Breast epithelium (tissue), 4 donors: ENCODE measurements at regions not wholly inside any gene's neighbourhood (a gene's known extent, or its start where the extent isn't known, plus 50 kb on each side); places are given as distances from the start of the nearest gene placed in this dataset.

Source experiments
- DNase-seq, 2 donors: peaks; one replicate each; pipeline ENCODE4 v3.0.0-alpha.2; 2019; ENCODE audit warnings: low spot score in 2 of 2
- H3K27ac ChIP-seq, 2 donors: fragments of 200-600 bp; sonication (generic) in 1 of 2; one replicate each; pipeline ENCODE4 v1.5.1; 2016 to 2019; ENCODE audit warnings: mild to moderate bottlenecking in 1 of 2
- H3K27me3 ChIP-seq, 2 donors: fragments of 200-600 bp; sonication (generic) in 1 of 2; one replicate each; pipeline versions ENCODE4 v1.5.1 to v1.6.0; 2017 to 2019; ENCODE audit warnings: control low read depth in 1 of 2, mild to moderate bottlenecking in 1 of 2
- H3K36me3 ChIP-seq: fragments of 200-600 bp; one replicate; pipeline ENCODE4 v1.5.1; 2019
- H3K4me1 ChIP-seq, 2 donors: fragments of 200-600 bp; sonication (generic); one replicate each; pipeline ENCODE4 v1.5.1; 2016 to 2019; ENCODE audit warnings: control low read depth in 1 of 2
- H3K4me3 ChIP-seq, 3 donors: fragments of 200-600 bp; sonication (generic); 1 replicate in 2 of 3; 2 replicates in 1 of 3; pipeline ENCODE4 v1.5.1; 2016 to 2019; ENCODE audit warnings: mild to moderate bottlenecking in 3 of 3, moderate library complexity in 2 of 3
- H3K9me3 ChIP-seq, 2 donors: fragments of 200-600 bp; sonication (generic) in 1 of 2; one replicate each; pipeline ENCODE4 v1.5.1; 2016 to 2019; ENCODE audit warnings: control low read depth in 1 of 2
- POLR2A ChIP-seq: fragments of 450-650 bp; IDR thresholded peaks from one replicate; pipeline ENCODE4 v1.6.1; 2016; ENCODE audit warnings: antibody characterized with exemption, mild to moderate bottlenecking, moderate library complexity
- POLR2AphosphoS5 ChIP-seq, 3 donors: sonication (generic); formaldehyde crosslinking; IDR thresholded peaks; one replicate each; pipeline ENCODE4 v1.6.1; 2017; ENCODE audit warnings: antibody characterized with exemption in 3 of 3
- intact Hi-C: fragments of 100-400 bp; cut with DNase I; formaldehyde crosslinking; loops from one replicate; pipeline ENCODE4 v1.15.1; 2023; ENCODE audit warnings: low total_unique reads
- TF ChIP-seq, protein P1 (sequence below), 3 donors: fragments of 450-650 bp; IDR thresholded peaks; one replicate each; pipeline ENCODE4 v1.5.1; 2016 to 2017; ENCODE audit warnings: antibody characterized with exemption in 3 of 3, mild to moderate bottlenecking in 3 of 3, moderate library complexity in 3 of 3

DNA sequence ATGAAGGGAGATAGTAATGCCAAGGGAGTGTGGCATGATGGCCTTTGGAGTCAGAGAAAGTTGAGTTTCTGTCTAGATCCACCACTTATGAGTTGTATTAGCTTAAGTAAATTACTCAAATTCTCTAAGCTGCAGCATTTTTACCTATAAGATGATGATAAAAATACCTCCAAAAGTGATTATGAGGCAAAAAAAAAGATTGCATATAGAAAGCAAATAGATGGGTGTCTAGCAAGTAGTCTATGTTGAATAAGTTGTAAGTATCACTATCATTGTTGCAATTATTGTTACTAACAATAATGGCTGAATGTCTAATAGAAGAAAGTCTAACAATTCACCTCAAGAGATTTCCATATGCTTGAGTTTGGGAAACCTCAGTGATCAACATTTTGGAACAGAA lies 959.2 kb upstream of the GJE1 start:
- Histone ChIP-seq H3K27ac (no peak overlapping the region), H3K36me3 (no peaks in the 10 kb centered on the region), H3K4me3 (no peak overlapping the region), H3K9me3 (peaks cover 4 to 23% of the 10 kb centered on the region in 2 donors), H3K4me1 (no peaks in the 10 kb centered on the region), H3K27me3 (no peaks in the 10 kb centered on the region)
- no peak for DNase-seq
- TF ChIP-seq, protein P1, sequence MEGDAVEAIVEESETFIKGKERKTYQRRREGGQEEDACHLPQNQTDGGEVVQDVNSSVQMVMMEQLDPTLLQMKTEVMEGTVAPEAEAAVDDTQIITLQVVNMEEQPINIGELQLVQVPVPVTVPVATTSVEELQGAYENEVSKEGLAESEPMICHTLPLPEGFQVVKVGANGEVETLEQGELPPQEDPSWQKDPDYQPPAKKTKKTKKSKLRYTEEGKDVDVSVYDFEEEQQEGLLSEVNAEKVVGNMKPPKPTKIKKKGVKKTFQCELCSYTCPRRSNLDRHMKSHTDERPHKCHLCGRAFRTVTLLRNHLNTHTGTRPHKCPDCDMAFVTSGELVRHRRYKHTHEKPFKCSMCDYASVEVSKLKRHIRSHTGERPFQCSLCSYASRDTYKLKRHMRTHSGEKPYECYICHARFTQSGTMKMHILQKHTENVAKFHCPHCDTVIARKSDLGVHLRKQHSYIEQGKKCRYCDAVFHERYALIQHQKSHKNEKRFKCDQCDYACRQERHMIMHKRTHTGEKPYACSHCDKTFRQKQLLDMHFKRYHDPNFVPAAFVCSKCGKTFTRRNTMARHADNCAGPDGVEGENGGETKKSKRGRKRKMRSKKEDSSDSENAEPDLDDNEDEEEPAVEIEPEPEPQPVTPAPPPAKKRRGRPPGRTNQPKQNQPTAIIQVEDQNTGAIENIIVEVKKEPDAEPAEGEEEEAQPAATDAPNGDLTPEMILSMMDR (IDR thresholded peaks at IDR 0.05), result no peak
- no peak for TF ChIP-seq POLR2AphosphoS5 (IDR thresholded peaks at IDR 0.05)
- no peak for TF ChIP-seq POLR2A
- intact Hi-C loops, result no loop called here

DNA sequence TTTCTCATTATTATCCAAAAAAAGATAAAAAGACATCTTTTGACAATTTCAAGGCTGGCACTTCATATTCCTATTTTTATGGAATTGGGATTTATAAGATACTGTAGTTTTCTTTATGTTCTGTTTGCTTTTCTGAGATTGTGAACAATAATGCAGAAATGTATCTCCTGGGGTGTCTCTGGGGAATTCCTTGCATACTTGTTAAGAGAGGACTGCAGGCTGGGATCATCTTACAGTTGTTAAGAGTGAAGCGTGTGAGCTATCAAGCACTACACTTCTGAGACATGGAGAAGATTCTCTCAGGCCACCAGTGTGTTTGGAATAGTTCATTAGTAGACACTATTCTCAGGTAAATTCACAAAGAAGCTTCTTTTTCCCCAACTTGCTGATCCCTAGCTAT lies 963.3 kb upstream of the GJE1 start:
- Histone ChIP-seq H3K4me3 (no peak overlapping the region), H3K9me3 (no peaks in the 10 kb centered on the region), H3K27ac (no peak overlapping the region), H3K27me3 (no peaks in the 10 kb centered on the region), H3K4me1 (no peaks in the 10 kb centered on the region), H3K36me3 (no peaks in the 10 kb centered on the region)
- intact Hi-C loops, result no loop called here
- DNase-seq, result no peak
- TF ChIP-seq POLR2AphosphoS5 (IDR thresholded peaks at IDR 0.05) (no peak), POLR2A (no peak)
- TF ChIP-seq, protein P1 (IDR thresholded peaks at IDR 0.05), result no peak

DNA sequence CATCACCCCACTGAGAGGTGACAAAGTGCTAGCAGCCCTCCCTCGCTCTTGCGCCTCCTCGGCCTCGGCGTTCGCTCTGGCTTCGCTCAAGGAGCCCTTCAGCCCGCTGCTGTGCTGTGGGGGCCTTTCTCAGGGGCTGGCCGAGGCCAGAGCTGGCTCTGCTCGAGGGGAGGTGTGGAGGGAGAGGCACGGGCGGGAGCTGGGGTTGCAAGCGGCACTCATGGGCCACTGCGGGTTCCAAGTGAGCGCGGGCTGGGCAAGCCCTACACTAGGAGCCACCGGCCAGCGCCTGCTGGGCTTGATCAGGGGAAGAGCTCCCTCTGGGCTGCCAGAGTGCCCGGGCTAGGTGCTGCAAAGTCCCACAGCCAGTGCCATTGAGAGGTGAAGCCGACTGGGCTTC lies 964.8 kb upstream of the GJE1 start:
- no peaks in the 10 kb centered on the region for H3K36me3 ChIP-seq
- H3K4me1 ChIP-seq, result no peaks in the 10 kb centered on the region
- H3K4me3 ChIP-seq, result no peak overlapping the region
- intact Hi-C loops, result no loop called here
- H3K27ac ChIP-seq, result no peak overlapping the region
- no peaks in the 10 kb centered on the region for H3K27me3 ChIP-seq
- TF ChIP-seq POLR2AphosphoS5 (IDR thresholded peaks at IDR 0.05) (no peak), POLR2A (no peak)
- TF ChIP-seq, protein P1 (IDR thresholded peaks at IDR 0.05), result no peak
- H3K9me3 ChIP-seq, result no peaks in the 10 kb centered on the region
- no peak for DNase-seq

DNA sequence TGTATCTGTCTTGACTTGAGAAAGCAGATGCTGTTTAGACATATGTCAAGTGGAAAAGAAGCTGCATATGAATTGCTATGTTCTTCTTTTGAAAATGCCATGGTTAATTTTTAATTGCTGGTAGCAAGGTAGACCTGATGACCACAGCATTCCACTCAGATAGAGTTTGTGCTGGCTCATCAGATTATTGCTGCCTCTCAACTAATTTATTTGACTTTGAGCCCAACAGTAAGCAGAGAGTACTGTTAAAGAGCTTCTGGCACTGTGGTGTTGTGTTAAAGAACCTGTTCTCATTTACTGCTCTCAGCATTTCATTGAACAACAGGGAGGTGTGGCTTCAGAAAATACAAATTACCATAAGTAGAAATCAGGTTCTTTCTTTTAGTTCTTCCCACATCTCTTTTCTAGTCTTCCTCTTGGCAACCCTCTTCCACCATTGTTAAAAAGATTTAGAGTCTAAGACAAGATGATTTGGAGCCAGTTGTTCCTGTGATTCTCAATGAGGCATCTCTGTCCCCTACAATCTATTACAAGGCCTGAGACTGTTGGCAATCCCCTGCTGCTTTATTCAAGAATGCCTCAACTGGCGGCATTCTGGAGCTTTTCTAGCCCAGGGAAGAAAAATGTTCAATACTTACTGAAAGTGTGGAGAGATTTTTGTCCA lies 967.6 kb upstream of the GJE1 start:
- no peaks in the 10 kb centered on the region for H3K27me3 ChIP-seq
- TF ChIP-seq POLR2A, result no peak
- no peak for TF ChIP-seq POLR2AphosphoS5 (IDR thresholded peaks at IDR 0.05)
- TF ChIP-seq, protein P1 (IDR thresholded peaks at IDR 0.05), result no peak
- H3K36me3 ChIP-seq, result no peaks in the 10 kb centered on the region
- intact Hi-C loops, result no loop called here
- H3K4me3 ChIP-seq, result no peak overlapping the region
- no peak overlapping the region for H3K27ac ChIP-seq
- no peaks in the 10 kb centered on the region for H3K9me3 ChIP-seq
- no peak for DNase-seq
- H3K4me1 ChIP-seq, result no peaks in the 10 kb centered on the region

DNA sequence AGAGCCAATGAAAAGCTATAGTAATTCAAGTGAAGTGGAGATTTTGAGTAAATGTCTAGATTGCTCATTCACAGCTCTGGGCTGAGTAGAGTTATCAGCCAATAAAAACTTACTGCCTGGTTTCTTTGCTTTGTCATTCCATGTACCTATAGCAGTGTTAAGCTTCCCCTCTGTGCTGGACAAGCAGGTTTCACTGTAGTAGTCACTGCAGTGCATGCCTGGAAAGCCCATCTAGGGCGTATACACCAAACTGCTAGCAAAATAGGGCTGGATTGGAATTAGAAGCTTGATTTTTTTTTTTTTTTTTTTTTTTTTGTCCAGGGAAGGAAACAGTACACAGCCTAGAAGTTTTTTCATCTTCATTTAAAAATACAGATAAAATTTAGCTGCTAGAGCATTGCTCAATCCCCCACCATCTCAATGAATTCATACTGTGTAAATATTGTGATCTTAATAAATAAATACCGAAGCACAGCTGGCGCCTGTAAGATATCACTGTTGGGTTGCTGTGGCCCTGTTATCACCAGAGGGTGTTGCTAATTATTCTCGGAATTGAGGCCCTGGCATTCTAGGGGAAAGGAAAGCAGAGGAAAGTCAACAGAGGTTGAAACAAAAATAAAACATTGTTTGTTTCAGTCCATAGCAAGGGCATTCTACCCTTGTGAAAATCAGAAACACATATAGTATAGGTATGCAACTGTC lies 968.5 kb upstream of the GJE1 start:
- Histone ChIP-seq H3K4me1 (no peaks in the 10 kb centered on the region), H3K9me3 (no peaks in the 10 kb centered on the region), H3K36me3 (no peaks in the 10 kb centered on the region), H3K27me3 (no peaks in the 10 kb centered on the region), H3K27ac (no peak overlapping the region), H3K4me3 (no peak overlapping the region)
- DNase-seq, result no peak
- intact Hi-C loops, result no loop called here
- TF ChIP-seq, protein P1 (IDR thresholded peaks at IDR 0.05), result no peak
- TF ChIP-seq POLR2AphosphoS5 (IDR thresholded peaks at IDR 0.05) (no peak), POLR2A (no peak)
